HEK293 (cell line): ENCODE measurements at regions not wholly inside any gene's neighbourhood (a gene's known extent, or its start where the extent isn't known, plus 50 kb on each side); places are given as distances from the start of the nearest gene placed in this dataset.

ENCODE experiments used
- KLF7 ChIP-seq: fragments of 450-650 bp; formaldehyde crosslinking; IDR thresholded peaks from 2 replicates; pipeline ENCODE4 v1.5.1; 2016; ENCODE audit warnings: missing biosample characterization, missing genetic modification characterization, borderline replicate concordance
- KLF9 ChIP-seq: fragments of 450-650 bp; formaldehyde crosslinking; IDR thresholded peaks from 2 replicates; pipeline ENCODE4 v1.5.1; 2016; ENCODE audit warnings: missing biosample characterization, missing genetic modification characterization, low read depth
- OSR2 ChIP-seq: fragments of 450-650 bp; formaldehyde crosslinking; IDR thresholded peaks from 2 replicates; pipeline ENCODE4 v1.5.1; 2016; ENCODE audit warnings: missing biosample characterization, missing genetic modification characterization
- REST ChIP-seq: fragments of 450-650 bp; formaldehyde crosslinking; IDR thresholded peaks from 2 replicates; pipeline ENCODE4 v1.5.1; 2016; ENCODE audit warnings: missing biosample characterization, missing genetic modification characterization
- ZBTB11 ChIP-seq: fragments of 450-650 bp; formaldehyde crosslinking; conservative IDR thresholded peaks from 2 replicates; pipeline ENCODE4 v1.5.1; 2016; ENCODE audit warnings: low read depth, missing biosample characterization, missing genetic modification characterization
- ZNF133 ChIP-seq: fragments of 450-650 bp; formaldehyde crosslinking; IDR thresholded peaks from 2 replicates; pipeline ENCODE4 v1.5.1; 2016; ENCODE audit warnings: missing biosample characterization, missing genetic modification characterization
- ZNF324 ChIP-seq: fragments of 450-650 bp; formaldehyde crosslinking; IDR thresholded peaks from 2 replicates; pipeline ENCODE4 v1.5.1; 2016; ENCODE audit warnings: missing biosample characterization, missing genetic modification characterization
- ZNF341 ChIP-seq: fragments of 450-650 bp; formaldehyde crosslinking; IDR thresholded peaks from 2 replicates; pipeline ENCODE4; 2016; ENCODE audit warnings: low read depth, missing biosample characterization, missing genetic modification characterization
- ZNF416 ChIP-seq: fragments of 450-650 bp; formaldehyde crosslinking; IDR thresholded peaks from 2 replicates; pipeline ENCODE4 v1.5.1; 2016; ENCODE audit warnings: missing biosample characterization, missing genetic modification characterization
- ZNF449 ChIP-seq: fragments of 450-650 bp; formaldehyde crosslinking; IDR thresholded peaks from 2 replicates; pipeline ENCODE4 v1.5.1; 2017; ENCODE audit warnings: missing biosample characterization, mild to moderate bottlenecking, missing genetic modification characterization, moderate library complexity
- ZNF501 ChIP-seq: fragments of 450-650 bp; formaldehyde crosslinking; IDR thresholded peaks from 2 replicates; pipeline ENCODE4 v1.5.1; 2016; ENCODE audit warnings: missing biosample characterization, missing genetic modification characterization
- ZNF660 ChIP-seq: fragments of 450-650 bp; IDR thresholded peaks from 2 replicates; pipeline ENCODE4 v1.5.1; 2018; ENCODE audit warnings: missing biosample characterization, mild to moderate bottlenecking, missing genetic modification characterization
- ZSCAN16 ChIP-seq: fragments of 450-650 bp; formaldehyde crosslinking; IDR thresholded peaks from 2 replicates; pipeline ENCODE4 v1.5.1; 2016; ENCODE audit warnings: missing biosample characterization, missing genetic modification characterization
- TF ChIP-seq, protein P1 (sequence below): fragments of 450-650 bp; formaldehyde crosslinking; IDR thresholded peaks from 2 replicates; pipeline ENCODE4 v1.5.1; 2016; ENCODE audit warnings: missing biosample characterization, missing genetic modification characterization

- no peak for TF ChIP-seq ZNF660 (tag by site-specific recombination)
- no peak for TF ChIP-seq ZNF324
- TF ChIP-seq, protein P1, sequence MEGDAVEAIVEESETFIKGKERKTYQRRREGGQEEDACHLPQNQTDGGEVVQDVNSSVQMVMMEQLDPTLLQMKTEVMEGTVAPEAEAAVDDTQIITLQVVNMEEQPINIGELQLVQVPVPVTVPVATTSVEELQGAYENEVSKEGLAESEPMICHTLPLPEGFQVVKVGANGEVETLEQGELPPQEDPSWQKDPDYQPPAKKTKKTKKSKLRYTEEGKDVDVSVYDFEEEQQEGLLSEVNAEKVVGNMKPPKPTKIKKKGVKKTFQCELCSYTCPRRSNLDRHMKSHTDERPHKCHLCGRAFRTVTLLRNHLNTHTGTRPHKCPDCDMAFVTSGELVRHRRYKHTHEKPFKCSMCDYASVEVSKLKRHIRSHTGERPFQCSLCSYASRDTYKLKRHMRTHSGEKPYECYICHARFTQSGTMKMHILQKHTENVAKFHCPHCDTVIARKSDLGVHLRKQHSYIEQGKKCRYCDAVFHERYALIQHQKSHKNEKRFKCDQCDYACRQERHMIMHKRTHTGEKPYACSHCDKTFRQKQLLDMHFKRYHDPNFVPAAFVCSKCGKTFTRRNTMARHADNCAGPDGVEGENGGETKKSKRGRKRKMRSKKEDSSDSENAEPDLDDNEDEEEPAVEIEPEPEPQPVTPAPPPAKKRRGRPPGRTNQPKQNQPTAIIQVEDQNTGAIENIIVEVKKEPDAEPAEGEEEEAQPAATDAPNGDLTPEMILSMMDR (tag by site-specific recombination): no peak
- no peak for TF ChIP-seq OSR2 (tag by site-specific recombination)
- TF ChIP-seq ZNF449 (tag by site-specific recombination): no peak
- TF ChIP-seq KLF7 (tag by site-specific recombination): no peak
- no peak for TF ChIP-seq ZNF501 (tag by site-specific recombination)
- TF ChIP-seq KLF9 (tag by site-specific recombination): no peak
- no peak for TF ChIP-seq ZSCAN16 (tag by site-specific recombination)
- no peak for TF ChIP-seq REST (tag by site-specific recombination)
- TF ChIP-seq ZNF341 (tag by site-specific recombination): no peak
- TF ChIP-seq ZNF416: no peak
- TF ChIP-seq ZBTB11 (tag by site-specific recombination): no peak
- no peak for TF ChIP-seq ZNF133 (tag by site-specific recombination)
Measured at GRCh38 chr4:25536564-25537320, 118.9 kb upstream of the SLC34A2 start.
